NOMO-1 treated with DMSO at 0.1 percent for 48 hours (cell line): ENCODE measurements at regions not wholly inside any gene's neighbourhood (a gene's known extent, or its start where the extent isn't known, plus 50 kb on each side); places are given as distances from the start of the nearest gene placed in this dataset.

ENCODE experiments used
- DNase-seq: peaks from one replicate; lab custom pipeline; 2025; ENCODE audit not compliant: unreplicated experiment; lab: John Stamatoyannopoulos, UW

DNA sequence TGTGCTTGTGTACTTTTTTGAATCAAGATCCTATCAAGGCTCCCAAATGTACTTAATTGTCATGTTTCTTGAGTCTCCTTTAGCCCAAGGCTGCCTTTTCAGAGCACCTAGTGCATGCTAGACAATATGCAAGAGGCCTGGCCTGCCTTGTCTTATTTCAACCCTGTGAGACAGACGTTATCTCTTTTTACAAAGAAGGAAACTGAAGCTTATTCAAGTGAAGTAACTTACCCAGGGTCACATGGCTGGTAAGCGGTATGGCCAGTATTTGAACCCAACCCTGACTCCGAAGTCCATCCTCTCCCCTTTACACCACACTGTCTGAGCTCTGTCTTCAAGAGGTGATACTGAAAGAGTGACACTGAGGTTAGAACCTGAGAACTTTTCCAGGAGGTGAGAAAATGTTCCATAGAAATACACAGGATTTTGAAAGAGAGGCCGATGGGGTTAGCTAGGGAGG lies 505.1 kb downstream of the FOXO1 start:
- DNase-seq = no peak

GRCh38 chr13:40161931-40162330 lies 504.5 kb downstream of the FOXO1 start:
- no peak for DNase-seq

- DNase-seq = no peak
These were observed 503.1 kb downstream of the FOXO1 start for GRCh38 chr13:40163066-40164000.

DNA sequence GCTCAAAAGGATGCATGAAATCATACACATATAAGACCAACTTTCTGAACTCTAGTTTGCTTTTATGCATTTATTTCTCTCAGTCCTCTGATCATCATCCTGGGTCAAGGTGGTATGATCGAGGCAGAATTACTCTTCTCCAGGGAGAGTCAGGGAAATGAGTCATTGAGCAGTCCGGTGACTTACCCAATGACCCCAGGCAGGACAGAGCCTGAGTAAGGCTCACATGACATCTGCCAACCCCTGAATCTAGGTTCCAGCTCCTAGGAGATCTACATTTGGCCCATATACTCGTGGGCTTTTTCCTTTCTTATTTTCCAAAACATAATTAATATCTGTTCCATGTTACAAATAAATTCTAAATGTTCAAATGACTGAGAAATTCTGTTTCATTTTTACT lies 502.3 kb downstream of the FOXO1 start:
- no peak for DNase-seq

DNA sequence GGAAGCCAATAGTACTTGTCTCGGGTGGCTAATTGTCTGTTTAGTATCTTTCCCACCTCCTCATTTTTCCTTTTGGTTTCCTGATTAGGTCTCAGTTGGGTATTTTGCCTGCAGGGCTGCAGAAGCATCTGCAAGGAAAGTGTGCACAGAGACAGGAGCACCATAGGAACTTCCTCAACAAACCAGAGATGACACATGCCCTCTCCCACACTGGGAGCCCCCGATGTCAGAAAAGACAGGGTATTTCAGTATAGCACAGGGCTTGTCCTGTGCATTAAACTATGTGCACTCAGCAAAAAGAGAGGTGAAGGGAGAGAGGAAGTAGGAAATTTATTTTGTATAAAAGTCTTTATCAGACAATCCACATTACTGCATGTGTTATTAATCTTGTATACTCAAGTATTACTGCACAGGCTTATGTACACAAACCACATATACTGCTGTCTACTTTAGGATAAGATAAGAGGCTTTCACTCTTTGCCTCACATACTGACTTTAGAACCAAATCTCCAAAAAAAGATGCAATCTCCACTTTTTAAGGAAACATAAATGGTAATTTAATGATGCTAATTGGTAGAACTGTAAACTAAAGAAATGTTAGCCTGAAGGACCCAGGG lies 501.0 kb downstream of the FOXO1 start:
- no peak for DNase-seq

DNA sequence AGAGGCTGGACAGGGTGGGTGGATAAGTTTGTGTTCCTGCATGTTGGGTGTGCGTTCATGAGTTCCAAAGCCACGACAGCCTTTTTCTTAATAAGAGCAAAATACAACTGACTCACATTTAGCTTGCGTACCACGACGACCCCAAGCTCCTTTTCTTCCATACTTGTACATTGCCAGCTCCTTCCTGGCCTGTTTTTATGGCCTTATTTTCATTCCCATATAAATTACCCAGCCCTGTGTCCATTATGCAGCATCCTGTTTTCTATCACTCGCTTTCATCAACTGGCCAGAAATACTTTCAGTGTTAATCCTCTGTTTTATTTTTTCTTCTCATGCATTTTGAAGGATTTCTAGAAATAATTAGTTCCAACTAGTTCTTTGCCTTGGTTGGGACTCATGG lies 499.1 kb downstream of the FOXO1 start:
- DNase-seq = no peak

DNA sequence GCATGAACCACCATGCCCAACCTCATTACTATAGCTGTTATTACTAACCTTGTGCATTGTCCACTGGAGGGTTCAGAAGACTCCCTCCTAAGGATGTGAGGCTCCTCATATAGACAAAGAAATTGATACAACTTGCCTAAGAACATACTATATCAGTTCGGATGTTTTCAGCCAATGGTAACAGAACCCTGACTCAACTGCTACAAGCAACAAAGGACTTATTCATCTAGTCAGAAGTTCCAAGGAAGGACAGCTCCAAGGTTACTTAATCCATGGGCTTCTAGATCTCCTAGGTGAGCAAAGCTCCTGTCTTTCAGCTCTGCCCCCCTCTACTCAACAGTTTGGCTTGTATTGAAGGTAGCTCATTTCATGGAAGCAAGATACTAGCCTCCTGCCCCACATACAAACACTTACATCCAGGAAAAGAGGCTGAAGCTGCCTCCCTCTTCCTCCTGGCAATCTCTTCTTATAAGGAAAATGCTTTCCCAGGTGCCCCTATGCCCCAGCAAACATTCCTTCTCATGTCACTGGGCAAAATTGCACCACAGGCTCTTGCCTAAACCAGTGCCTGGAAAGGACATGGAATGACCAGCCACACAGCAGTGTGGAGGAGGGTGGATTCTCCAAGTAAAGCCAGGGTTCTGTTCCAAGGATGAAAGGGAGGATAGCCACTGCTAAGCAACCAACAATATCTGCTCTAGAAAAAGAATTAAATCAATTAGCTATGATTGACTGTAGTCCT lies 497.8 kb downstream of the FOXO1 start:
- DNase-seq = no peak

- DNase-seq = no peak
These were observed 497.0 kb downstream of the FOXO1 start for GRCh38 chr13:40169476-40169875.

GRCh38 chr13:40170091-40170490 lies 496.4 kb downstream of the FOXO1 start:
- DNase-seq = no peak

DNA sequence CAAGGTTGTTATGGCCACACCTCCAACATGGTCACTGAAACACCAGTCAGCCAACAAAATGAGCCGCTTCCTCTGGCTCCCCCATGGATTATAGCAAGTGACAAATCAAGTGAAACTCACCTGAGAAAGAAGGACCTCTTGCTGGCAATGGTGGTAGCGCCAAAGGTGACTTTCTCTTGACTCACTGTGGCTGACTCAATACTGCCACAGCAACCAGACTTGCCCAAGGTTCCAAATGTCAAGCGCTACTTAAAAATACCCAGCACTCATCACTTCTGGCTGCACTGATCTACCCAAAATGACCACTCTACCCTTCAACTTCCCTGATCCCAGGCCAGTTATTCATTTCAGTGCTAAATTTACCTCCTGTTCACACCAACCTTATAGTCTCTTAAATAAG lies 495.5 kb downstream of the FOXO1 start:
- DNase-seq = no peak

- DNase-seq = no peak
These were observed 494.9 kb downstream of the FOXO1 start for GRCh38 chr13:40171566-40171965.

- DNase-seq = no peak
These were observed 494.3 kb downstream of the FOXO1 start for GRCh38 chr13:40172149-40172591.

DNA sequence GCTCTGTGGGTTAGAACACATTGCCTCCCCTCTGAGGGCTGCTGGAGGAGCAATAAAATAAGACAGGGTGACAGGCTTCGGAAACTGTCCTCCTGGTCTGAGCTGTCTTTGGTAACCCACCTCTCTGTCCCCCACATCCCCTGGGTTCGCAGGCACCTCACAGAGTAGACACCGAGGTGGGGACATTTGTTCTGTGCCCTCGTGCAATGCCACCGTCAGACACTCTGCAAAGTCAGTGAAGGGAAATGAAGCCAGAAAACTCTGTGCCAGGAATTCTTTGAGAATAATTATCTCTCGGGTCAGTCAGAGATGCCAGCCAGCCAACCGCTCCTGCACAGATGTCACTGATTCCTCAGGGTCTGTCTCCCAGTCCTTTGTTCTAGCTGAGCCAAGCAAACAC lies 493.6 kb downstream of the FOXO1 start:
- DNase-seq = no peak

- DNase-seq = no peak
These were observed 490.8 kb downstream of the FOXO1 start for GRCh38 chr13:40175639-40176038.

DNA sequence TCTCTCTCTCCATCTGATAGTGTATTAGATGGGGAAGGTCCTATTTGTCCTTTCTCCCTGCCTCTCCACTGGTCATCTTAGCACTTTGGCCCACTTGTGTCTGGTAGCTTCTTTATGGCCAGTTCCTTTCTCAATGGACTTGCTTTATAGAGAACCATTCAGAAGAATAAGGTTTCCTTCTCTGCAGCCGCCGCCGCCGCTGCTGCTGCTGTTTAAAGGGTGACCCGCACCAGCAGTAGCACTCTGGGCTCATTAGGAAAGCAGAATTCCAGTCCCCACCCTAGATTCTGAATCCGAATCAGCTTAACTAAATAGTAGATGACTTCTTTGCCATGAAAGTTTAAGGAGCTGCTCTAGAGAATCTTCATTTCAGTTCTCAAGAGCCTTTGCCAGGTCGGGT lies 490.2 kb downstream of the FOXO1 start:
- DNase-seq = no peak

DNA sequence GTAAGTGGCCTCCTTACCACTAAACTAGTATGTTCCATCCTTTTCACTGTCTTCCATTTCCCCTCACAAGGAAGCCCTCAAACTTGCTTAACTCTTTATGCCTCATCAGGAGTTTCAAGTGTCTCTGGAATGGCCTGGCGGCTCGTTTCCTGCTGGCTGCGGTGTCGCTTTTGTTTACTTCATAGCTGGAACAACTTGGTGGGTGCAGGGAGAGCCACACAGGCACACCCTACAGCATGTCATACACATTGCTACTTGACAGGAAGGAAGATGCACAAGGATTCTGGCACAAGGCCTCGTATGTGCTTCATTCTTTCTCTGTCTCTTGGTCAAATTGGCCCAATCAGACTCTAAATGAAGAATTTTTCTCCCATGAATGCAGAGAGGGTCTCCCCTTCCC lies 488.3 kb downstream of the FOXO1 start:
- DNase-seq = no peak

DNA sequence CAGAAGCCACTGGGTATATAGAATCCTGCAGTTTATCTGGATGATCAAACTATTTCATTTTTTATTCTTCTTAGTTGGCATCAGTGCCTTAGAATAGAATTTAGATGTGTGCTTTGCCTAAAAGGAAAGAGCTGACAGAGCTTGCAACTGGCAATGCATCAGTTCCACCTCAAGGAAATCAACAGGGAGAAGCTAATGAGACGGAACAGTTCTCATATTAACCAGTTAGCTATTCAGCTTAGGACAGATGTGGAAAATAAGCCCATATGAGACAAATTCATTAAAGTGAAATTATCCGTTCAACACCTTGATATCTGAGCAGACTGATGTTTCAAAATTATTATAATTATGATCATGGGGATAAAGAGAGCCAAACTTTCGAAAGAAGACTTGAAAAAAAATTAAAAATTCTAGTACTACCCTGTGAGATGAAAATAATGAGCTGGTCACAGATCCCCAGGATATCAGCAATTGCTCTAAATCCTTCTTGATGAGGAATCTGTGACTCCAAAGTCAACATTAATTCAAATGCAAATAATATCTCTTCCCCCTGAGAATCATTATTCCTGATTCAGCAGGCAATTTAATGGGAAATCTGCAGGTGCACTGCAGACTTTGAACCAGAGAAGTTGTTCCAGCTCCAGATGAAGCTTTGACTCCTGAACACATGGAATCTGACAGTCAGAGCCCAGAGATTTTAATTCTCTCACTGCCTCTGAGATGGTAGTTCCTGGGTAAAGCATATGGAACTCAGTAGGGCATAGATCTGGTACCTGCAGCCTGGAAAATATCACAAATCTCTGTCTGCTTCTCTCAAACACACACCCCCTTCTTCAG lies 486.8 kb downstream of the FOXO1 start:
- no peak for DNase-seq

DNA sequence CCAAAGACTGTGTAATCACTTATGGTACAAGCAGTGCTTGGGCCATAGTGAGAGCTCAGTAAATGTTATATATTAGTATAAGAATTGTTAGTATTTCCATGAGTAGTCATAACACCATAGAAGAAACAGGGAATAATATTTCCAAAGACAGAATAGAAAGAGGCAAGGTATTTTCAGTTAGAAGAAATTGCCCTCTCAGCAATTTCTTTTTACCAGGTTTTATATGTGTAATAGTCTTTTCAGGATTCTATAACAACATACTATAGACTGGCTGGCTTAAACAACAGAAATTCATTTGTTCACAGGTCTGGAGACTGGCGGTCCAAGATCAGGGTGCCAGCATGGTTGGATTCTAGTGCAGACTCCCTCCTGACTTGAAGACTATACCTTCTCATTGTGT lies 485.7 kb downstream of the FOXO1 start:
- DNase-seq = no peak

GRCh38 chr13:40181203-40181845 lies 485.1 kb downstream of the FOXO1 start:
- DNase-seq = no peak

DNA sequence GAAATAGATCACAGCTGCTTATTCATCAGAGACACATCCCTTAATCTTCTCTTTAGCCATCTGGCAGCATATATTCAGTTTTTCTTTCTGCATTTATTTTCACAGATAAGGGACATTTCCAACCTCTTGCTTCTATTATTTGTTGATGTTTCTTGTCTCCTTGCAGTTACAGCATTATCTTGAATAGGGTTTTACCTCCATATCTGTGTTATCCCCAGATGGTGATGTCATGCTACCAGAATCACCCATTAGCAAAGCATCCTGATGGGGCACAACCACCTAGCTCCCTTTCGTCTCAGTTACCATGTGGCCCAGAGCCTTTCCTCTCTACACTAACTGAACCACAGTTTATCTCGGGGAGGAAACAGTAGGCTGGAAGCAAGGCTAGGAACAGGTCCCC lies 483.9 kb downstream of the FOXO1 start:
- no peak for DNase-seq
